HG02840 (cell line): ENCODE measurements at regions not wholly inside any gene's neighbourhood (a gene's known extent, or its start where the extent isn't known, plus 50 kb on each side); places are given as distances from the start of the nearest gene placed in this dataset.

Experiments
- ATAC-seq: cut with Tn5 transposase; IDR thresholded peaks from one replicate; pipeline ENCODE4 v1.9.1; 2021; ENCODE audit warnings: mild to moderate bottlenecking, moderate library complexity, moderate number of reproducible peaks; ENCODE audit not compliant: unreplicated experiment, low FRiP score

GRCh38 chr2:126429103-126429502 lies 226.9 kb upstream of the GYPC start:
- no peak for ATAC-seq

DNA sequence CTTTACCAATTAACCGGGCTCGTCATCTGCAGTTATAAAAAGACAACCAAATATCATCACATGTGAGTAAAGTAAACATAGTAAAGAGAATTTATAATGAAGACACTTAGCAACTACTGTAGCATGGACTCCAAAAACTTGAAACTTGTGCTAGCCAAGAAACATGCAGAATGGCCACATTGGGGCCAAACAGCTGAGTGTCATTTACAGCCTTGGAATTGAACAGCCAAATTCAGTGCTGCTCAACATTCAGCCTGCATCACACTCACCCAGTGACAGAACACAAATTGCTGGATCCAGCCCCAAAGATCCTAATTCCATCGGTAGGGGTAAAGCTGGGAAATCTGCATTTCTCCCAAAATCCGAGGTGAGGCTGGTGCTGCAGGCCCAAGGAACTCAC lies 224.8 kb upstream of the GYPC start:
- ATAC-seq: no peak

DNA sequence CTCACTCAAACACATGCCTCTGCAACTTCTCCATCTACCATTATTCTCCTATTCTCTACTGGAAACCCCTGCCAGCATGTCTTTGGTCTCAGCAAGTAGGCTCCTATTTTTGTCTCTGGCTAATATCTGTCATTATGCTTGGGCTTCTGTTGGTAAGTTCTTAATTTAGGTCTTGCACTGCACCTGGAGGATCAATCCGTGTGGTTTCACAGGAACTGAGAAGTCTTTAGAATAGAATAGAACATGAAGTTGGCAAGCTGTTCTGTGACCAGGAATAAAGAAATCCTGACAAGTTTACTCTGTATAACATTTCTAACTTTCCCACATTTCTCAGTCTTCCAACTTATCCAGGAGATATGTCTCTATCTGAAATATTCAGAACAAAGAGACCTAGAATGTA lies 219.5 kb upstream of the GYPC start:
- ATAC-seq: no peak

- ATAC-seq: no peak
These were observed 218.9 kb upstream of the GYPC start for GRCh38 chr2:126437016-126437415.

DNA sequence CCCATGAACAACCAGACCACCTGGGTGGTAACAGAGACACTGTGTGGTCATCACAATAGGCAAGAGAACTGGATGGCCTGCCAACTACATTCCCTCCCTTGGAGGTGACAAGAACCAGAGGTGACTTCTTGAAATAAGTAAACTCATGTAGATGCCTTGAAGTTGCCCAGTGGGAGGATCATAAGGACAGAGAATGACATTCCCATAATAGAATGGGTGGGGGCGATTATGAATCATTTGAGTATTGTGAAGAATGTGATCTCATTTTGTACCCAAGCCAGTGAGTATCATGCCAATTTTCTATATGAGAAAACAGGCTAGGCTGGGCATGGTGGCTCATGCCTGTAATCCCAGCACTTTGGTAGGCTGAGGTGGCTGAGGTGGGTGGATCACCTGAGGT lies 211.4 kb upstream of the GYPC start:
- ATAC-seq: no peak

GRCh38 chr2:126446106-126446695 lies 209.8 kb upstream of the GYPC start:
- no peak for ATAC-seq

GRCh38 chr2:126448611-126449010 lies 207.3 kb upstream of the GYPC start:
- no peak for ATAC-seq

GRCh38 chr2:126449677-126450076 lies 206.3 kb upstream of the GYPC start:
- ATAC-seq: peak; percentile 87

DNA sequence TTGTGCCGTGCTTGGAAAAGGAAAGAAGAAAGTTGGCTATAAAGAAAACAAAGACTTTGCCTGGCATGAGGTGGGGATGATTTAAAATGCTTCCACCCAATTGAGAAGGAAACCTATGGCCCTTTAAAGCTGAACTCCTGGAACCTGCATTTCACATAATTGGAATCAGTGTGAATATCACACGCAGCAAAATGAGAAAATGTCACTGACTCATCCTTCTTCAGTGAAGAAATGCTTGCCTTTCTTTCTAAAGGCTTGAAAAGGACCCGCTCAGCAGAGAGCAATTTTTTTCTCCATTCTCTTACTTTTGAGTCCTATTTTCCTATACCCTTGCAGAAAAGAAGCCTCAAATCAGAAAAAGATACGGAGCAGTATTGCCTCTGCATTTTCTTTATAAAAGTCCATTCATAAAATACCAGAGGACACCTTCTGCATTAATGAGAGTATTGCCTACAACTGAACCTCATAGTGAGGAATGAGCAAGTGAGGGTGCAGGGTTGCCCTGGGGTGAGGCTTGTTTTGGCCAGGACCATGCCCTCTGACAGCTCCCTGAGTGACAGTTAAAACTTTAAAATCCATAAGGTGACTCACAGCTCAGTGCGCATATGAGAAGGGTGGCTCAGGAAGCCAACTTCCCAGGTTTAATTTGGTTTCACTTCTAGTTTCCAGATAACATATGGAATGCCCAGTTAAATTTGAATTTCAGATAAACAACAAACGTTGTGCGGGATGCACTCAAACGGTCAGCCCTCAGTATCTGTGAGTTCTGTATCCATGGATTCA lies 191.9 kb upstream of the GYPC start:
- no peak for ATAC-seq

DNA sequence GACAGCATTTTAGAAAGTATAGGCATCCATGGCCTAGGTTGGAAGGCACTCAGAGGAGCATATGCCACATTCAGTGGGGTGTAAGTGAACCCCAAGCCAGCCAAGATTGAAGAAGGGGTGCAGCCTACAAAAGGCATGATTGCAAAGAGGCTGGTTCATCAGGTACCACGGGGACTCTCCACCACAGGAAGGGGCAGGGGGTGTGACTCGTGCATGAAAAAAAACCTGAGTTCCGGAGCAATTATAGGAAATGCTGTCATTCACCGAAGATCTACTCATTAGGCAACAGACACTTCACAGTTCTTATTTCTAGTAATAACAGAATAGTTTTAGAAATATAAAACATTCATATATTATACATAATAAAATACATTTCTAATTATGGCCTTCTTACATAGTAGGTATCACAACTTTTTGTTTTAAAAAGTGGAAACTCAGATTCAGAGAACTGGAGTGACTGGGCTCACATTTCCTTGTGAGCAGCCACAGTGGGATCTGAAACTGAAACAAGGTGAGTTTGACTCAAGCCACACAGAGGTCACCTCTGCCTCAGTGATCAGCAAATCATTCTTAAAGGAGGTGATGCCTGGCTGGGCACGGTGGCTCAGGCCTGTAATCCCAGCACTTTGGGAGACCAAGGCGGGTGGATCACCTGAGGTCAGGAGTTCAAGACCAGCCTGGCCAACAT lies 188.4 kb upstream of the GYPC start:
- peak; percentile 79 for ATAC-seq

DNA sequence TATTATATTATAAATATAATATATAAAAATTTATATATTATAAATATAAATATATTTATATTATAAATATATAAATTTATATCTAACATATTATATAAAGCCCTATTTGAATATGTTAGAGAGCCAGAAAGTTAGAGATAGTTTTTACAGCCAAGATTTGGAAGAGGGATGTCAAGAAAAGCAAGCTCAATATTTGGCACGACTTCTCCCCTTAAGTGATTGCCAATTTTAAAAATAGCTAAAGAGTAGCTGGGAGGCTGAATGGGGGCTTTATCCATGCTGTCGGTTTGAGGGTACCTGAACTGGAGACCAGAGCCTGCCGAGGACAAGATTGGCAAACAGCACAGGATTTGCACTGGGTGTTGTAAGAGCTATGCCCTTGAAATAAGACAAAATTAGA lies 180.9 kb upstream of the GYPC start:
- ATAC-seq: no peak

GRCh38 chr2:126476691-126477090 lies 179.3 kb upstream of the GYPC start:
- ATAC-seq: no peak

- ATAC-seq: no peak
These were observed 175.9 kb upstream of the GYPC start for GRCh38 chr2:126480033-126480432.

GRCh38 chr2:126482582-126483464 lies 173.1 kb upstream of the GYPC start:
- ATAC-seq: no peak

DNA sequence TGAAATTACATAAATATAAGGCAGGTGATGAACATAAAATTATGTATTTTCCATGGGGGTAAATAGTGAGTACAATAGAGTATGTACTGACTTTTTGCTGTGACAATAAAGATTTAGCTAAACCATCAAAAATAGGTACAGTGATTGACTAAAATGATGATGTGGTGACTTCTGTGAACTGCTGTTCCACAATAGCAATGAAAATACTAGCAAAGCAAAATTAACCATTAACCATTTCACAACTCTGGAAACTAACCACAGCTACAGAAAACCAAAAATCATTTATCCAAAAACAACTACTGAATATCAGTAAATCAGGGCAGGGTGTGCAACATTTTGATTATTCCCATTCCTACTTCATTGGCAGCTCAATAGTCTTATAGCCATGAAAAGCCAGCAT lies 161.4 kb upstream of the GYPC start:
- no peak for ATAC-seq

- ATAC-seq: no peak
These were observed 160.8 kb upstream of the GYPC start for GRCh38 chr2:126495189-126495588.

DNA sequence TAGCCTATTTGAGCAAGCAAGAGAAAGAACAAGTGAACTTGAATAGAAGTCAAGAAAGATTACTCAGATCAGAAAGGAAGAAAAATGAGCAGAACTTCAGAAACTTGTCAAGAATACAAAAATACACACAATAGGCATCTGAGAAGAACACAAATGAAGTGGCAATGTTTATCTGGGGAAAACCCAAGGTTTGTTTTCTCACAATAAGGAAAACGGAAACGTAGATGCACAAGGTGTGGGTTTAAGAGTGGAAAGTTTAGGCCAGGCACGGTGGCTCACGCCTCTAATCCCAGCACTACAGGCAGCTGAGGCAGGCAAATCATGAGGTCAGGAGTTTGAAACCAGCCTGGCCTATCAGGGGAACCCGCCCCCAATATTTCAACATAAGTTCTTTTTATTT lies 159.5 kb upstream of the GYPC start:
- ATAC-seq: peak; percentile 95

DNA sequence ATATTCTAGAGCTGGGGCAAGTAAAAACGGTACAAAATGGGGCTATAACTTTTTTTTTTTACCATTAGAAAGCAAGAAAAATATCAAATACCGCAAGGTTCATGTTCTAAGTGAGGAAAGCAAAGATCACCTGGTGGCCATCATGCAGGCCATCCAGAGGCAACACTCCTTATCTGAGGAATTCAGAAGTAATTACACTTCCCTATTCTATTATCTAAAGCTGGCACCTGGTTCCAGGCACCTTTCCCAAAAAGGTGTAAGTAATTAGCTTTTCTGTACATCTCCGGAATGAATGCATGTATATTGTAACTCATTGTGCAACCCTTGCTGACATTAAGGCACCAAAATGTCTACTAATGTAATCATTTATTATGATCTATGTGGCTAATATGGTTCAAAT lies 152.5 kb upstream of the GYPC start:
- no peak for ATAC-seq

DNA sequence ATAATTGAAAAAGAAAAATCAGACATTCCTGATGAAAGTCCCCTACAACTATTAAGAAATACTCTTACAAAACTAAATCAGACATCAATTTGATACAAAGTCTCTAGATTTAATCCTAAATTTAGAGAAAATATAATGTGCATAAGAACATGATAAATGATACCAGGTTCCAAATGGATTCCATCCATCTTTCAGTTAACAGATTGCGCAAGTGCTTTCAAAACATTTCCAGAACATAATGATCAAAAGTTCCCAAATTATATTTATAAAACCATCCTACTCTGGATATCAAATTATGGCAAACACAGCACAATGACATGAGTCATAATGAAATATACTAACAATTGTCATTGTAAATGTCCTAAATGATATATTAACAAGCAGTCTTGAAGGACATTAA lies 151.0 kb upstream of the GYPC start:
- no peak for ATAC-seq

GRCh38 chr2:126506786-126507185 lies 149.2 kb upstream of the GYPC start:
- ATAC-seq: no peak

DNA sequence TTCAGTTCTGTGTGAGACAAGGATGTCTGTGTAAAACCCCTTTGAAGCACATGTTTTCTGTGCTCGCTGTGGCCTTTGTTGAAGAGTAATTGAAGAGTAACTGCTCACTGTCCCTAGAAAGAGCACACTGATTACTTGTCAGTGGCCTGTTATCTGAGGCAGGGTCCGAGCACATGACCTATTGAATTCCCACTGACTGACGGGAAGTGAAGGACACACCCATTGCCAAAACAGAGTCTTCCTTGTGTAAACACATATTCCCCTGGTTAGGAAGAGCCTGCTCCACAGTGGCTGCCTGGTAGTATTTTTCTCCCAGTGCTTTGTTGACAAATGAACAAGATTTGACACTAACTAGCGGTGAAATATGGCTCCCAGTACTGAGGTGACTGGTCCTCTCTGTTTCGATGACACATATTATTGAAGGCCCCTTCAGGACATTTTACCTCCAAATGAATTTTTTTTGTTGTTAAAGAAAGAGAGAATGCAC lies 148.5 kb upstream of the GYPC start:
- ATAC-seq: no peak
